Thoracic aorta (tissue), 2 donors: ENCODE measurements at regions not wholly inside any gene's neighbourhood (a gene's known extent, or its start where the extent isn't known, plus 50 kb on each side); places are given as distances from the start of the nearest gene placed in this dataset.

Experiments
- ATAC-seq: fragments of 150-250 bp; one replicate; pipeline ENCODE4 v1.8.0; 2017; ENCODE audit warnings: low read depth; ENCODE audit not compliant: insufficient number of reproducible peaks, low FRiP score
- DNase-seq: peaks from one replicate; pipeline ENCODE4 v3.0.0-alpha.2; 2020; ENCODE audit warnings: low spot score
- H3K27ac ChIP-seq, 2 donors: fragments of 200-600 bp; sonication (generic); 1 replicate in 1 of 2; 2 replicates in 1 of 2; pipeline ENCODE4 v1.5.1; 2016; ENCODE audit warnings: mild to moderate bottlenecking in 2 of 2, moderate library complexity in 2 of 2
- H3K27me3 ChIP-seq: fragments of 200-600 bp; sonication (generic); replicated peaks from 2 replicates; pipeline ENCODE4 v1.6.0; 2016; ENCODE audit warnings: mild to moderate bottlenecking; ENCODE audit not compliant: insufficient read depth
- H3K36me3 ChIP-seq: fragments of 200-600 bp; sonication (generic); one replicate; pipeline ENCODE4 v1.5.1; 2016
- H3K4me1 ChIP-seq, 2 donors: fragments of 200-600 bp; sonication (generic); 1 replicate in 1 of 2; 2 replicates in 1 of 2; pipeline versions ENCODE4 v1.5.1 to v1.6.0; 2016; ENCODE audit warnings: low read depth in 2 of 2, mild to moderate bottlenecking in 1 of 2; ENCODE audit not compliant: control insufficient read depth in 1 of 2
- H3K4me3 ChIP-seq: fragments of 200-600 bp; sonication (generic); 2 replicates; pipeline ENCODE4 v1.5.1; 2016; ENCODE audit warnings: mild to moderate bottlenecking
- H3K9me3 ChIP-seq: fragments of 200-600 bp; sonication (generic); 2 replicates; pipeline ENCODE4 v1.5.1; 2016
- TF ChIP-seq, protein P1 (sequence below): fragments of 200-600 bp; sonication (generic); IDR thresholded peaks from one replicate; pipeline ENCODE4 v1.5.1; 2019; ENCODE audit warnings: antibody characterized with exemption

DNA sequence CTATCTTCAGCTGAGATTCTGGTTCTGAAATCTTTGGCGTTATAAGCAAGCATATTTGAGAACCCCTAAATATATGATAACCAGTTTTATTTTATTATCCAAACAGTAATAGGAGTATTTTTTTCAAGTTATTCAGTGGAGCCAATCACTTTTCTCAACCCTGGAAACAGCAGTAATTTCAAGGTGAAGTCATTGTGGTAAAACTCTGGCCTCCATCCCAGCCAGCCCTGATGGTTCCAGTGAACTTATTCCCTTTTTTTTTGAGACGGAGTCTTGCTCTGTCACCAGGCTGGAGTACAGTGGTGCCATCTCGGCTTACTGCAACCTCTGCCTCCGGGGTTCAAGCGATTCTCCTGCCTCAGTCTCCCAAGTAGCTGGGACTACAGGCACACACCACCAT, 545.4 kb upstream of the IL12A start:
- TF ChIP-seq, protein P1, sequence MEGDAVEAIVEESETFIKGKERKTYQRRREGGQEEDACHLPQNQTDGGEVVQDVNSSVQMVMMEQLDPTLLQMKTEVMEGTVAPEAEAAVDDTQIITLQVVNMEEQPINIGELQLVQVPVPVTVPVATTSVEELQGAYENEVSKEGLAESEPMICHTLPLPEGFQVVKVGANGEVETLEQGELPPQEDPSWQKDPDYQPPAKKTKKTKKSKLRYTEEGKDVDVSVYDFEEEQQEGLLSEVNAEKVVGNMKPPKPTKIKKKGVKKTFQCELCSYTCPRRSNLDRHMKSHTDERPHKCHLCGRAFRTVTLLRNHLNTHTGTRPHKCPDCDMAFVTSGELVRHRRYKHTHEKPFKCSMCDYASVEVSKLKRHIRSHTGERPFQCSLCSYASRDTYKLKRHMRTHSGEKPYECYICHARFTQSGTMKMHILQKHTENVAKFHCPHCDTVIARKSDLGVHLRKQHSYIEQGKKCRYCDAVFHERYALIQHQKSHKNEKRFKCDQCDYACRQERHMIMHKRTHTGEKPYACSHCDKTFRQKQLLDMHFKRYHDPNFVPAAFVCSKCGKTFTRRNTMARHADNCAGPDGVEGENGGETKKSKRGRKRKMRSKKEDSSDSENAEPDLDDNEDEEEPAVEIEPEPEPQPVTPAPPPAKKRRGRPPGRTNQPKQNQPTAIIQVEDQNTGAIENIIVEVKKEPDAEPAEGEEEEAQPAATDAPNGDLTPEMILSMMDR: no peak
- H3K36me3 ChIP-seq: no peaks in the 10 kb centered on the region
- H3K27ac ChIP-seq: no peak overlapping the region
- no peaks in the 10 kb centered on the region for H3K27me3 ChIP-seq
- H3K9me3 ChIP-seq: no peaks in the 10 kb centered on the region
- no peaks in the 10 kb centered on the region for H3K4me1 ChIP-seq
- H3K4me3 ChIP-seq: no peak overlapping the region
- ATAC-seq (no peak), DNase-seq (no peak)

DNA sequence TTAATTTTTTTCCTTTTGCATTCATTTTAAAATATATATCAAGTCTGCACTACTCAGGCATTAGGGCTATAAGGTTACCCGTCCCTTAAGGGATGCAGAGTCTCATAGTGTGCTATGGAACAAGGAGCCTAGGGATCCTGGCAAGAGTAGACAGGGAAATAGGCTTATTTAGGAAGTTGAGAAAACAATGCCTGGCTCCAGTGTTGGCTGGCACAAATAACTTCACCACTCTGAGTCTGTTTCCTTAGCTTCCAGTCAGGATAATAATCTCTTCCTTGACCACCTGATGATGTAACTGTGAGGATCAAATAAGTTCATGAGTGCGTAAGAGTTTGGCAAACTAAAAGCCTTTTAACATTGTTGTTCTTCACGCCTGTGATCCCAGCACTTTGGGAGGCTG, 540.8 kb upstream of the IL12A start:
- no peaks in the 10 kb centered on the region for H3K36me3 ChIP-seq
- DNase-seq: no peak
- no peak overlapping the region for H3K27ac ChIP-seq
- no peaks in the 10 kb centered on the region for H3K27me3 ChIP-seq
- no peaks in the 10 kb centered on the region for H3K9me3 ChIP-seq
- ATAC-seq: no peak
- H3K4me3 ChIP-seq: no peak overlapping the region
- H3K4me1 ChIP-seq: no peaks in the 10 kb centered on the region
- TF ChIP-seq, protein P1: no peak

DNA sequence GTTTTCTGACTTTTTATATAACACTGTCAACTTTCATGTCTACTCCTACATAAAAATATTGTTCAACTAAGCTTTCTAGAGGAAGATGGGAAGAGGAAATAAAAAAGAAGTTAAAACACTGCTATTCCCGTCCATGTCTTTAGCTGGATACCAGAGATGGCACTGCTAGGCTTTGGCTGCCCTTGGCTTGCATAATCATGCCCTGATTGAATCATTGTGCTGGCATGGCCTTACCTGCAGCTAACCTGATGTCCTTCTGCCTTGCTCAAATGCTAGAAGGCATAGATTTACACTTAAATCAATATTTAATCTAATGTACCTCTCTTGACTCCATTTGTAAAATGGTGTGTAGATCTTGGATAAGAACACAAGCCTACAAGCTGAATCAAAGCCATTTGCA, 539.7 kb upstream of the IL12A start:
- no peak overlapping the region for H3K4me3 ChIP-seq
- no peaks in the 10 kb centered on the region for H3K27me3 ChIP-seq
- H3K4me1 ChIP-seq: no peaks in the 10 kb centered on the region
- DNase-seq (no peak), ATAC-seq (no peak)
- TF ChIP-seq, protein P1: no peak
- no peak overlapping the region for H3K27ac ChIP-seq
- no peaks in the 10 kb centered on the region for H3K36me3 ChIP-seq
- H3K9me3 ChIP-seq: no peaks in the 10 kb centered on the region

DNA sequence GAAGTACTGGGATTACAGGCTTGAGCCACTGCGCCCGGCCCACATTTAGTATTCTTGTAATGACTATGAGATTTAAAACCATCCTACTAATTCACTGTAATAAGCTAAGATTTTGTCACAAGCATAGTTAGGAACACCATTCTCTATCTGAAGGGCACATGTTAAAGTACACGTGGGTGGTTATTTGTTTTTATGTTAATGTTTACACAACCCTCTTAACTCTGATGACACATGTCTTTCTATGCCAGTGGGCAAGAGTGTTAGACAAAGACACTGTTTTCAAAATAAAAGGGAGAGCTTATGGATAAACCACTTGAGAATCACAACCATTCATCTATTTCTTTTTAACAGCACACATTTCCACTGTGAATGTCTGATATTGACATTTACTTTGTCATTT, 537.6 kb upstream of the IL12A start:
- H3K4me3 ChIP-seq: no peak overlapping the region
- no peaks in the 10 kb centered on the region for H3K36me3 ChIP-seq
- H3K27ac ChIP-seq: no peak overlapping the region
- H3K27me3 ChIP-seq: no peaks in the 10 kb centered on the region
- no peaks in the 10 kb centered on the region for H3K4me1 ChIP-seq
- DNase-seq: no peak
- TF ChIP-seq, protein P1: no peak
- no peaks in the 10 kb centered on the region for H3K9me3 ChIP-seq
- ATAC-seq: no peak

DNA sequence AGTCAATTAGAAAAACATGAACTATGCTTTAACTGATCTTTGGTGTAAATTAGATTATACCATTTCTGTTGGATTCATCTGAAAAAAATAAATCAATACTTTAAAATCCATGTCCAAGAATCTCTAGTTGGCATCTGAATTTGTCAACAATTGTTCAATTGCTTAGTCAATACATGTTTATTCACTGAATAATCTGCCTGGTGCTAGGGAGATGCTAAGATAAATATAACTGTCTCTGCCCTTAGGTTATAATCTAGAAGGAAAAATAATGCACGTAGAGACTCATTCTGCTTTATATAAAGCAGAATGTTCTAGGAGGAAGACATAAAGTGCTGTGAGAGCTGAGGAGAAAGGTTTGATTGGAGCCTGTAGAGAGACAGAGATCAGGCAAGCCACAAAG, 537.2 kb upstream of the IL12A start:
- H3K36me3 ChIP-seq: no peaks in the 10 kb centered on the region
- no peak overlapping the region for H3K4me3 ChIP-seq
- no peaks in the 10 kb centered on the region for H3K9me3 ChIP-seq
- H3K27me3 ChIP-seq: no peaks in the 10 kb centered on the region
- DNase-seq (no peak), ATAC-seq (no peak)
- TF ChIP-seq, protein P1: no peak
- H3K4me1 ChIP-seq: no peaks in the 10 kb centered on the region
- no peak overlapping the region for H3K27ac ChIP-seq
